ENCODE measurements at regions not wholly inside any gene's neighbourhood (a gene's known extent, or its start where the extent isn't known, plus 50 kb on each side); places are given as distances from the start of the nearest gene placed in this dataset.

DNA sequence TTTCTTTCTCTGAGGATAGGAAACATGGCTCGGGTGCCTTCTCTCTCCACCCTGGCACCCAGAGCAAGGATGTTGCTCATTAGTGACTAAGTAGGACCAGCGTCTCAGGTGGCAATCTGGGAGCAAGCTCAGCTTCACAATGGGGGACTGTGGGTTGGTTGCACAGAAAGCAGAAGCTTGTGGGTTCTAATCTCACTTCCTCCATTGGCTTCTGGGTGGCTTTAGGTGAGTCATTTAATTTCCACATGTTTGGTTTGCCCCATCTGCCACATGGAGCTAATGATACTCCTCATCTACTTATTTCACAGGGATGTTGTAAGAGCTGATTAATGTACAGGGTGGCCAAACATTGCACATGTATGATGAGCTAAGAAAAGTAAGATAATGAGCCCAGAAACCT, 54.8 kb upstream of the AKIRIN2 start:
- TF ChIP-seq TAF1 (IDR thresholded peaks at IDR 0.05; ENCODE audit: low read depth): no peak
- no peak for TF ChIP-seq EZH2 (IDR thresholded peaks at IDR 0.05; ENCODE audit: borderline replicate concordance, insufficient read depth, low read length, poor library complexity, severe bottlenecking)
- TF ChIP-seq MXI1 (conservative IDR thresholded peaks at IDR 0.05; ENCODE audit: poor library complexity, severe bottlenecking): no peak
- TF ChIP-seq RAD21 (conservative IDR thresholded peaks at IDR 0.05): no peak
- TF ChIP-seq SMC3 (conservative IDR thresholded peaks at IDR 0.05; ENCODE audit: poor library complexity): no peak
- no peak for TF ChIP-seq EP300 (conservative IDR thresholded peaks at IDR 0.05; ENCODE audit: poor library complexity, severe bottlenecking)
- TF ChIP-seq, protein P1, sequence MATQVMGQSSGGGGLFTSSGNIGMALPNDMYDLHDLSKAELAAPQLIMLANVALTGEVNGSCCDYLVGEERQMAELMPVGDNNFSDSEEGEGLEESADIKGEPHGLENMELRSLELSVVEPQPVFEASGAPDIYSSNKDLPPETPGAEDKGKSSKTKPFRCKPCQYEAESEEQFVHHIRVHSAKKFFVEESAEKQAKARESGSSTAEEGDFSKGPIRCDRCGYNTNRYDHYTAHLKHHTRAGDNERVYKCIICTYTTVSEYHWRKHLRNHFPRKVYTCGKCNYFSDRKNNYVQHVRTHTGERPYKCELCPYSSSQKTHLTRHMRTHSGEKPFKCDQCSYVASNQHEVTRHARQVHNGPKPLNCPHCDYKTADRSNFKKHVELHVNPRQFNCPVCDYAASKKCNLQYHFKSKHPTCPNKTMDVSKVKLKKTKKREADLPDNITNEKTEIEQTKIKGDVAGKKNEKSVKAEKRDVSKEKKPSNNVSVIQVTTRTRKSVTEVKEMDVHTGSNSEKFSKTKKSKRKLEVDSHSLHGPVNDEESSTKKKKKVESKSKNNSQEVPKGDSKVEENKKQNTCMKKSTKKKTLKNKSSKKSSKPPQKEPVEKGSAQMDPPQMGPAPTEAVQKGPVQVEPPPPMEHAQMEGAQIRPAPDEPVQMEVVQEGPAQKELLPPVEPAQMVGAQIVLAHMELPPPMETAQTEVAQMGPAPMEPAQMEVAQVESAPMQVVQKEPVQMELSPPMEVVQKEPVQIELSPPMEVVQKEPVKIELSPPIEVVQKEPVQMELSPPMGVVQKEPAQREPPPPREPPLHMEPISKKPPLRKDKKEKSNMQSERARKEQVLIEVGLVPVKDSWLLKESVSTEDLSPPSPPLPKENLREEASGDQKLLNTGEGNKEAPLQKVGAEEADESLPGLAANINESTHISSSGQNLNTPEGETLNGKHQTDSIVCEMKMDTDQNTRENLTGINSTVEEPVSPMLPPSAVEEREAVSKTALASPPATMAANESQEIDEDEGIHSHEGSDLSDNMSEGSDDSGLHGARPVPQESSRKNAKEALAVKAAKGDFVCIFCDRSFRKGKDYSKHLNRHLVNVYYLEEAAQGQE (IDR thresholded peaks at IDR 0.05; ENCODE audit: borderline replicate concordance): no peak
- no peak for TF ChIP-seq POLR2AphosphoS5 (IDR thresholded peaks at IDR 0.05)
- TF ChIP-seq, protein P2, sequence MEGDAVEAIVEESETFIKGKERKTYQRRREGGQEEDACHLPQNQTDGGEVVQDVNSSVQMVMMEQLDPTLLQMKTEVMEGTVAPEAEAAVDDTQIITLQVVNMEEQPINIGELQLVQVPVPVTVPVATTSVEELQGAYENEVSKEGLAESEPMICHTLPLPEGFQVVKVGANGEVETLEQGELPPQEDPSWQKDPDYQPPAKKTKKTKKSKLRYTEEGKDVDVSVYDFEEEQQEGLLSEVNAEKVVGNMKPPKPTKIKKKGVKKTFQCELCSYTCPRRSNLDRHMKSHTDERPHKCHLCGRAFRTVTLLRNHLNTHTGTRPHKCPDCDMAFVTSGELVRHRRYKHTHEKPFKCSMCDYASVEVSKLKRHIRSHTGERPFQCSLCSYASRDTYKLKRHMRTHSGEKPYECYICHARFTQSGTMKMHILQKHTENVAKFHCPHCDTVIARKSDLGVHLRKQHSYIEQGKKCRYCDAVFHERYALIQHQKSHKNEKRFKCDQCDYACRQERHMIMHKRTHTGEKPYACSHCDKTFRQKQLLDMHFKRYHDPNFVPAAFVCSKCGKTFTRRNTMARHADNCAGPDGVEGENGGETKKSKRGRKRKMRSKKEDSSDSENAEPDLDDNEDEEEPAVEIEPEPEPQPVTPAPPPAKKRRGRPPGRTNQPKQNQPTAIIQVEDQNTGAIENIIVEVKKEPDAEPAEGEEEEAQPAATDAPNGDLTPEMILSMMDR (IDR thresholded peaks at IDR 0.05; ENCODE audit: poor library complexity, severe bottlenecking): no peak
- Histone ChIP-seq H3K36me3 (ENCODE audit: insufficient read depth, low read length) (no peaks in the 10 kb centered on the region), H3K27me3 (ENCODE audit: insufficient read depth, low read depth, low read length) (no peaks in the 10 kb centered on the region), H3K27ac (ENCODE audit: low read length) (no peak overlapping the region), H4K20me1 (ENCODE audit: insufficient read depth) (no peaks in the 10 kb centered on the region), H2AFZ (ENCODE audit: low read depth, low read length) (no peak overlapping the region), H3F3A (ENCODE audit: insufficient read depth, low read length, poor library complexity, severe bottlenecking) (no peaks in the 10 kb centered on the region), H3K79me2 (replicated peaks; ENCODE audit: insufficient read depth, low read length) (no peaks in the 10 kb centered on the region), H3K9me3 (ENCODE audit: low read length) (no peaks in the 10 kb centered on the region), H3K9me2 (ENCODE audit: insufficient read depth, low read length) (no peaks in the 10 kb centered on the region), H3K4me3 (ENCODE audit: low read length) (no peak overlapping the region), H3K9ac (ENCODE audit: low read length) (no peak overlapping the region), H3K4me2 (ENCODE audit: low read length) (no peak overlapping the region)

DNA sequence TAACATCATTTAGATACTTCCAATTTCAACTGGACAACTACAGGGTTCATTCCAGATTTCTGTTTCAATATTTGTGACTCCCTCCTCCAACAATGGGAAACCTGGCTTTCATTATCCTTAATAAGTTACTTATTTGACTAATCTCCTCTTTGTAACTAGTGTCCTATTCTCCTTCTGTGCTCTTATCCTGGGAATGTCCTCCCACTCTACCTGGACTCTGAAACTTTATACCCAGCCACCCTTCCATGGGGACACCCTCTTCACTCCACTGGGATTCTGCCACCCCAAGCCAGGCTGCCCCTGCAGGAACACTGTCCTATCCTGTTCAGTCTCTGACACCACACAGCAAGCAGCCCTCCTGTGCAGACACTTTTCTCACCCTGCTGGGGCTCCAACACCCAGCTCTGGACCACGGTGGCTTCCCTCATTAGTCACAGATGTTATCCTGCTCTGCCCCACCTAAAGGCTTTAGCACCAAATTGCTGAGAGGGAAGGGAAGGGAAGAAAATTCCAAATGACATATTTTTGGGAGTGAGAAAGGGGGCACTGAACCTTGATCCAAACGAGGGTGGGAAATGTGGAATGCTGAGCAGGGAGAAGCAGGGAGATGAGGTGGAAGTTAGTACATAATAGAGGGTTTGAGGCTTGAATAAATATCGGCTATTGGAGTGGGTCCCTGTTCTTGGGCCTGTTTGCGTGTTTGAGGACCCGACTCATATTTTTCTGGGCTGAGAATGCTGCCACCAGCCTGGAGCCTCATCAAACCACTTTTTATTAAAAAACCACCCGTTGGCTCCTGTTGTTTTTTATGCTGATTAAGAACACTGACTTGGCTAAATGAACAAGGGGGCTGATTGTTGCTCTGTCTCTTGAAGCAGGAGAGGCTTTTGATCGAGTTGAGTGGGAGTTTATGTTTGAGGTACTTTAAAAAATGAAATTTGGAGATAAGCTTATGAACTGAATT, 54.0 kb upstream of the AKIRIN2 start:
- H3K79me2 ChIP-seq (replicated peaks; ENCODE audit: insufficient read depth, low read length): no peaks in the 10 kb centered on the region
- H3K9me2 ChIP-seq (ENCODE audit: insufficient read depth, low read length): no peaks in the 10 kb centered on the region
- no peak overlapping the region for H3K9ac ChIP-seq (ENCODE audit: low read length)
- H3K4me2 ChIP-seq (ENCODE audit: low read length): no peak overlapping the region
- no peaks in the 10 kb centered on the region for H3K27me3 ChIP-seq (ENCODE audit: insufficient read depth, low read depth, low read length)
- H3K27ac ChIP-seq (ENCODE audit: low read length): no peak overlapping the region
- H3K9me3 ChIP-seq (ENCODE audit: low read length): no peaks in the 10 kb centered on the region
- H3F3A ChIP-seq (ENCODE audit: insufficient read depth, low read length, poor library complexity, severe bottlenecking): no peaks in the 10 kb centered on the region
- H4K20me1 ChIP-seq (ENCODE audit: insufficient read depth): no peaks in the 10 kb centered on the region
- TF ChIP-seq RAD21 (conservative IDR thresholded peaks at IDR 0.05) (no peak), MXI1 (conservative IDR thresholded peaks at IDR 0.05; ENCODE audit: poor library complexity, severe bottlenecking) (no peak), TAF1 (IDR thresholded peaks at IDR 0.05; ENCODE audit: low read depth) (no peak), EP300 (conservative IDR thresholded peaks at IDR 0.05; ENCODE audit: poor library complexity, severe bottlenecking) (no peak), POLR2AphosphoS5 (IDR thresholded peaks at IDR 0.05) (no peak), SMC3 (conservative IDR thresholded peaks at IDR 0.05; ENCODE audit: poor library complexity) (no peak), EZH2 (IDR thresholded peaks at IDR 0.05; ENCODE audit: borderline replicate concordance, insufficient read depth, low read length, poor library complexity, severe bottlenecking) (no peak)
- TF ChIP-seq, protein P1 (IDR thresholded peaks at IDR 0.05; ENCODE audit: borderline replicate concordance): no peak
- TF ChIP-seq, protein P2 (IDR thresholded peaks at IDR 0.05; ENCODE audit: poor library complexity, severe bottlenecking): no peak
- no peak overlapping the region for H3K4me3 ChIP-seq (ENCODE audit: low read length)
- no peak overlapping the region for H2AFZ ChIP-seq (ENCODE audit: low read depth, low read length)
- no peaks in the 10 kb centered on the region for H3K36me3 ChIP-seq (ENCODE audit: insufficient read depth, low read length)

Data from neural cell (in vitro differentiated cells).